Adipocyte (in vitro differentiated cells): ENCODE measurements at regions not wholly inside any gene's neighbourhood (a gene's known extent, or its start where the extent isn't known, plus 50 kb on each side); places are given as distances from the start of the nearest gene placed in this dataset.

Source experiments
- DNase-seq: peaks from one replicate; pipeline ENCODE4 v3.0.0-alpha.2; 2015; ENCODE audit warnings: low read depth
- H3K27me3 ChIP-seq: replicated peaks from 2 replicates; pipeline ENCODE4 v1.7.0; 2013; ENCODE audit warnings: mild to moderate bottlenecking, low read length, moderate library complexity; ENCODE audit not compliant: control insufficient read depth, insufficient read depth
- H3K36me3 ChIP-seq: 2 replicates; pipeline ENCODE4 v1.7.0; 2013; ENCODE audit warnings: low read length, mild to moderate bottlenecking, moderate library complexity; ENCODE audit not compliant: control insufficient read depth, insufficient read depth, severe bottlenecking
- H3K4me1 ChIP-seq: 2 replicates; pipeline ENCODE4 v1.7.0; 2013; ENCODE audit warnings: mild to moderate bottlenecking, low read length, moderate library complexity; ENCODE audit not compliant: control insufficient read depth, insufficient read depth
- H3K4me3 ChIP-seq: 2 replicates; pipeline ENCODE4 v1.7.0; 2013; ENCODE audit warnings: mild to moderate bottlenecking, low read length, moderate library complexity
- H3K9ac ChIP-seq: 2 replicates; pipeline ENCODE4 v1.7.0; 2013; ENCODE audit warnings: mild to moderate bottlenecking, low read length, moderate library complexity
- H3K9me3 ChIP-seq: 2 replicates; pipeline ENCODE4 v1.7.0; 2013; ENCODE audit warnings: mild to moderate bottlenecking, low read length, moderate library complexity; ENCODE audit not compliant: control insufficient read depth

- no peak for DNase-seq
- H3K9me3 ChIP-seq = peaks cover 2% of the 10 kb centered on the region
- H3K27me3 ChIP-seq = peaks cover 14% of the 10 kb centered on the region
- H3K4me1 ChIP-seq = peaks cover 40% of the 10 kb centered on the region
- no peak overlapping the region for H3K4me3 ChIP-seq
- H3K36me3 ChIP-seq = no peaks in the 10 kb centered on the region
- H3K9ac ChIP-seq = peak overlapping the region; percentile 19
Measured at GRCh38 chr6:88366672-88367071, 200.5 kb upstream of the CNR1 start.

GRCh38 chr6:88365656-88366055 lies 199.5 kb upstream of the CNR1 start:
- Histone ChIP-seq H3K36me3 (no peaks in the 10 kb centered on the region), H3K27me3 (peaks cover 5% of the 10 kb centered on the region), H3K9me3 (peaks cover 2% of the 10 kb centered on the region), H3K4me3 (no peak overlapping the region), H3K4me1 (peaks cover 50% of the 10 kb centered on the region), H3K9ac (peak overlapping the region; percentile 22)
- no peak for DNase-seq

- peak overlapping the region; percentile 22 for H3K9ac ChIP-seq
Measured at GRCh38 chr6:88365230-88365629, 199.1 kb upstream of the CNR1 start.

GRCh38 chr6:88361754-88362153 lies 195.6 kb upstream of the CNR1 start:
- no peak overlapping the region for H3K9ac ChIP-seq
- H3K27me3 ChIP-seq = no peaks in the 10 kb centered on the region
- H3K4me1 ChIP-seq = peaks cover 53% of the 10 kb centered on the region
- no peak overlapping the region for H3K4me3 ChIP-seq
- H3K36me3 ChIP-seq = no peaks in the 10 kb centered on the region
- H3K9me3 ChIP-seq = peaks cover 2% of the 10 kb centered on the region
- DNase-seq = no peak

More at GRCh38 chr6:88365230-88365629, 199.1 kb upstream of the CNR1 start:
- peak; percentile 28 for DNase-seq
- Histone ChIP-seq H3K4me1 (peaks cover 54% of the 10 kb centered on the region), H3K36me3 (no peaks in the 10 kb centered on the region), H3K9me3 (peaks cover 2% of the 10 kb centered on the region), H3K4me3 (no peak overlapping the region), H3K27me3 (peaks cover 1% of the 10 kb centered on the region)

GRCh38 chr6:88361298-88361697 lies 195.2 kb upstream of the CNR1 start:
- Histone ChIP-seq H3K27me3 (no peaks in the 10 kb centered on the region), H3K36me3 (no peaks in the 10 kb centered on the region), H3K9ac (no peak overlapping the region), H3K4me3 (no peak overlapping the region), H3K4me1 (peaks cover 48% of the 10 kb centered on the region), H3K9me3 (peaks cover 2% of the 10 kb centered on the region)
- DNase-seq = no peak

GRCh38 chr6:88360203-88360797 lies 194.2 kb upstream of the CNR1 start:
- peak overlapping the region; percentile 36 for H3K4me3 ChIP-seq
- no peaks in the 10 kb centered on the region for H3K27me3 ChIP-seq
- peak overlapping the region; percentile 81 for H3K9ac ChIP-seq
- no peaks in the 10 kb centered on the region for H3K36me3 ChIP-seq
- peaks cover 2% of the 10 kb centered on the region for H3K9me3 ChIP-seq
- DNase-seq = peak; percentile 43
- H3K4me1 ChIP-seq = peaks cover 38% of the 10 kb centered on the region

GRCh38 chr6:88359530-88360202 lies 193.5 kb upstream of the CNR1 start:
- Histone ChIP-seq H3K36me3 (no peaks in the 10 kb centered on the region), H3K4me3 (peak overlapping the region; percentile 36), H3K9ac (peak overlapping the region; percentile 81), H3K27me3 (no peaks in the 10 kb centered on the region), H3K4me1 (peaks cover 32% of the 10 kb centered on the region), H3K9me3 (peaks cover 2% of the 10 kb centered on the region)
- no peak for DNase-seq

GRCh38 chr6:88358846-88359245 lies 192.7 kb upstream of the CNR1 start:
- H3K27me3 ChIP-seq = no peaks in the 10 kb centered on the region
- no peak for DNase-seq
- no peaks in the 10 kb centered on the region for H3K36me3 ChIP-seq
- H3K9ac ChIP-seq = no peak overlapping the region
- H3K4me1 ChIP-seq = peaks cover 32% of the 10 kb centered on the region
- no peak overlapping the region for H3K4me3 ChIP-seq
- H3K9me3 ChIP-seq = peaks cover 2% of the 10 kb centered on the region

- Histone ChIP-seq H3K9ac (peak overlapping the region; percentile 15), H3K27me3 (no peaks in the 10 kb centered on the region), H3K4me3 (no peak overlapping the region), H3K36me3 (no peaks in the 10 kb centered on the region), H3K9me3 (peaks cover 3% of the 10 kb centered on the region), H3K4me1 (no peaks in the 10 kb centered on the region)
- peak; percentile 14 for DNase-seq
Measured at GRCh38 chr6:88349511-88349910, 183.4 kb upstream of the CNR1 start.

GRCh38 chr6:88342336-88342735 lies 176.2 kb upstream of the CNR1 start:
- peaks cover 1% of the 10 kb centered on the region for H3K9me3 ChIP-seq
- H3K4me1 ChIP-seq = peaks cover 6% of the 10 kb centered on the region
- no peak overlapping the region for H3K4me3 ChIP-seq
- no peaks in the 10 kb centered on the region for H3K36me3 ChIP-seq
- H3K9ac ChIP-seq = no peak overlapping the region
- no peaks in the 10 kb centered on the region for H3K27me3 ChIP-seq
- DNase-seq = no peak

GRCh38 chr6:88339761-88340160 lies 173.6 kb upstream of the CNR1 start:
- H3K9me3 ChIP-seq = no peaks in the 10 kb centered on the region
- DNase-seq = no peak
- no peak overlapping the region for H3K4me3 ChIP-seq
- peaks cover 6% of the 10 kb centered on the region for H3K4me1 ChIP-seq
- H3K36me3 ChIP-seq = no peaks in the 10 kb centered on the region
- no peak overlapping the region for H3K9ac ChIP-seq
- H3K27me3 ChIP-seq = no peaks in the 10 kb centered on the region
